MM.1S (cell line): ENCODE measurements at regions not wholly inside any gene's neighbourhood (a gene's known extent, or its start where the extent isn't known, plus 50 kb on each side); places are given as distances from the start of the nearest gene placed in this dataset.

Experiments
- DNase-seq: peaks from one replicate; pipeline ENCODE4 v3.0.0-alpha.2; 2015
- H2AFZ ChIP-seq: fragments of 300-600 bp; sonication (generic); 2 replicates; pipeline ENCODE4 v1.6.0; 2016; ENCODE audit warnings: antibody characterized with exemption, low read length
- H3F3A ChIP-seq: fragments of 300-600 bp; sonication (generic); 2 replicates; pipeline ENCODE4 v1.6.1; 2016; ENCODE audit warnings: mild to moderate bottlenecking, antibody characterized with exemption, low read length, moderate library complexity, mixed read lengths; ENCODE audit not compliant: insufficient read depth
- H3K27ac ChIP-seq: fragments of 300-600 bp; sonication (generic); 2 replicates; pipeline ENCODE4 v1.5.1; 2016; ENCODE audit warnings: mild to moderate bottlenecking, low read length
- H3K27me3 ChIP-seq: fragments of 300-600 bp; sonication (generic); replicated peaks from 2 replicates; pipeline ENCODE4 v1.6.0; 2016; ENCODE audit warnings: low read length; ENCODE audit not compliant: insufficient read depth
- H3K36me3 ChIP-seq: fragments of 300-600 bp; sonication (generic); replicated peaks from 2 replicates; pipeline ENCODE4 v1.6.1; 2016; ENCODE audit warnings: mild to moderate bottlenecking, low read length, mixed read lengths; ENCODE audit not compliant: insufficient read depth
- H3K4me1 ChIP-seq: fragments of 300-600 bp; sonication (generic); 2 replicates; pipeline ENCODE4 v1.6.1; 2016; ENCODE audit warnings: low read length, mixed read lengths
- H3K4me2 ChIP-seq: fragments of 300-600 bp; sonication (generic); 2 replicates; pipeline ENCODE4 v1.6.0; 2016; ENCODE audit warnings: low read depth, low read length
- H3K4me3 ChIP-seq: fragments of 300-600 bp; sonication (generic); 2 replicates; pipeline ENCODE4 v1.5.1; 2016; ENCODE audit warnings: low read length, mixed read lengths
- H3K79me2 ChIP-seq: fragments of 300-600 bp; sonication (generic); 2 replicates; pipeline ENCODE4 v1.6.1; 2016; ENCODE audit warnings: mixed run types, low read length, mixed read lengths
- H3K9ac ChIP-seq: fragments of 300-600 bp; sonication (generic); 2 replicates; pipeline ENCODE4 v1.6.1; 2016; ENCODE audit warnings: low read length, mixed read lengths
- H3K9me2 ChIP-seq: fragments of 300-600 bp; sonication (generic); replicated peaks from 2 replicates; pipeline ENCODE4 v1.6.1; 2016; ENCODE audit warnings: mild to moderate bottlenecking, low read length, mixed read lengths; ENCODE audit not compliant: insufficient read depth
- H3K9me3 ChIP-seq: fragments of 300-600 bp; sonication (generic); replicated peaks from 2 replicates; pipeline ENCODE4 v1.6.1; 2016; ENCODE audit warnings: mild to moderate bottlenecking, low read length, mixed read lengths; ENCODE audit not compliant: insufficient read depth
- H4K20me1 ChIP-seq: fragments of 300-600 bp; sonication (generic); 2 replicates; pipeline ENCODE4 v1.6.1; 2016; ENCODE audit warnings: mild to moderate bottlenecking, low read length, moderate library complexity, mixed read lengths; ENCODE audit not compliant: insufficient read depth
- CTCF ChIP-seq: fragments of 300-600 bp; sonication (generic); IDR thresholded peaks from 2 replicates; pipeline ENCODE4 v1.5.1; 2016; ENCODE audit warnings: antibody characterized with exemption, low read length, mixed read lengths
- EZH2 ChIP-seq: fragments of 300-600 bp; sonication (generic); optimal IDR thresholded peaks from 2 replicates; pipeline ENCODE3; 2017; ENCODE audit warnings: low read depth, mild to moderate bottlenecking, antibody characterized with exemption, low read length, mixed read lengths
- EZH2phosphoT487 ChIP-seq: fragments of 300-600 bp; sonication (generic); IDR thresholded peaks from 2 replicates; pipeline ENCODE4 v1.6.1; 2018; ENCODE audit warnings: antibody characterized with exemption, low read length

DNA sequence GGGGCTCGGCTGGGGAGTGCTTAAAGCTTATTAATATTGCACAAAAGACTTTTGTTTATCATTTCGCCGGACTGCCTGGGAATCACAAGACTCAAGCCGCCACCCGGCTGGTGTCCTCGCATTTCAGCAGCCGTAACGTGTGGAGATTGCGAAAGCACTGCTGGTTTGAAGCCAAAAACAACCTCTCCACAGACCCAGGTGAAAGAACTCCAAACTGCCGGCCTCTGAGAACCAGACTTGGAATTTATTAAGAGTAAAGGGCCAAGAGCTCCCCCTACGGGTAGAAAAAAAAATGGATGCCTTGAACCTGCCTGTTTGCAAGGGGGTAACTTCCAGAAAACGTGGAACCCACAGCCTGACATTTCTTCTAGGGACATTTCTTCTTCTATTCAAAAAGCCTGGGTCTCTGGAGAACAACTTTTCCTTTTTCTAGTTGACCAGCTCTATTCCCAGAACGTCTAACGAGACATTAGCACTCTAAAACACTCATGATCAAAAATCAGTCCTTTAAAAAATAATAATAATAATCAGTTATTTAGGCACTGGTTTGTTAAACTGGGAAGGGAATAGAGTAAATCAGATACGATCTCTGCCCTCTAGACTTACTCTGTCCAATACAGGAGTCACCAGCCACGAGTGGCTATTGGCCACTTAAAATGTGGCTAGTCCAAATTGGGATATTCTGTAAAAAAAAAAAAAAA lies 216.3 kb downstream of the C1D start:
- no peak overlapping the region for H3K4me2 ChIP-seq
- H3K9me2 ChIP-seq = no peaks in the 10 kb centered on the region
- no peak overlapping the region for H3K9ac ChIP-seq
- no peaks in the 10 kb centered on the region for H3K4me1 ChIP-seq
- TF ChIP-seq EZH2 (no peak), CTCF (peak; percentile 72)
- H3K4me3 ChIP-seq = no peak overlapping the region
- no peaks in the 10 kb centered on the region for H3K27me3 ChIP-seq
- no peaks in the 10 kb centered on the region for H3K79me2 ChIP-seq
- H3K27ac ChIP-seq = no peak overlapping the region
- no peaks in the 10 kb centered on the region for H3F3A ChIP-seq
- no peaks in the 10 kb centered on the region for H4K20me1 ChIP-seq
- H2AFZ ChIP-seq = 0 out of 2 replicates have a peak overlapping the region, but pooled peaks have one; percentile 7
- H3K9me3 ChIP-seq = no peaks in the 10 kb centered on the region
- peak; percentile 69 for DNase-seq
- no peaks in the 10 kb centered on the region for H3K36me3 ChIP-seq

DNA sequence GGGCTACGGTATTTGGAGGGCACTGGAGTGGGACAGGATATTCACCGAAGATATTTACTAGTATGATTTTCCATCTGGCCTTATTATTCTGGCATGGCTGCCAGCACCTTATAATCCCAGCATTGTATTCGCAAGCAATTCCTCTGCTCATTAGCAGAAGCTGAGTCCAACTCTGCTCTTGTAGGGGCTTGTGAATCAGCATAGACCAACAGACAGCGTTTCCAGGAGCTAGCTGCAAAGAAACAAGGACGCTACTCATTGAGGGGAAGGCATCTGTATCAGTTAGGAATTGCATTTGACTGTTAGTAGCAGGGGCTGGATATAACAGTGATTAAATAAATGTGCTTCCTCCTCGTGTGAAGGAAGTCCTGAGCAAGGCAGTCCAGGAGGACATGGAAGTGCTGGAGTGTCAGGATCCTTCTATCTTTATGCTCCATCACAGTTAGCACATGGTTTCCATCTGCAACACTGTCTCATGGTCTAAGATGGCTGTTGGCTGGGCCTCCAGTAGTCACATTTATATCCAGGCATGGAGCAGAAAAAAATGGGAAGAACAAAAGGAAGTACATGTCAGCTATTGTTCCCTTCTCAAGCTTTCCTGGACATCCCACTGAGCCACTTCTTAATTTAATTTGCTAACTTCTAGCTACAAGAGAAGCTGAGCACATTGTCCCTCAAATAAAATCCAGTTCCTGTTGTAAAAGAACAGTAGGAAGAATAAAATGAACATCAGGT lies 214.1 kb downstream of the C1D start:
- Histone ChIP-seq H3K4me3 (no peak overlapping the region), H3K9me3 (no peaks in the 10 kb centered on the region), H3F3A (no peaks in the 10 kb centered on the region), H3K27me3 (no peaks in the 10 kb centered on the region), H3K4me2 (no peak overlapping the region), H2AFZ (no peak overlapping the region), H3K36me3 (no peaks in the 10 kb centered on the region), H4K20me1 (no peaks in the 10 kb centered on the region), H3K9ac (no peak overlapping the region), H3K79me2 (no peaks in the 10 kb centered on the region), H3K4me1 (no peaks in the 10 kb centered on the region), H3K27ac (no peak overlapping the region), H3K9me2 (no peaks in the 10 kb centered on the region)
- DNase-seq = no peak
- TF ChIP-seq EZH2phosphoT487 = no peak
- no peak for TF ChIP-seq CTCF
- no peak for TF ChIP-seq EZH2

DNA sequence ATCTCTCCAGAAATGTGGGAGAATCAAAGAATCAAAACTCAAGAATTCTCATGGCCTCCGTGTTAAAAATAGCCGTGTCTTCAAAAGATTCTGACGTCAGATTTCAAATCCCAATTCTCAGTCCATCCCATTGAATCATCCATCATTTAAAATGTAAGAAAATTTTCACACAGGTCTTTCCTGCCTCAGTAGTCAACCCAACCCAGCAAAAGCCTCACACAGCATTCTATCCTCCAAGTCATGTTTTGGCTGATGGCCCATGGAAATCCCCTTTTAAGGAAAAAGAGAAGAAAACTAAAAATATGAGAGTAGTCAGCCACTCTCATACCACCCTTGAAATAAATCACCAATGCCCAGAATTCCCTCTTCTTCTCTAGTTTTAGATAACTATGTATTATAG lies 211.8 kb downstream of the C1D start:
- Histone ChIP-seq H3K27me3 (no peaks in the 10 kb centered on the region), H2AFZ (no peak overlapping the region), H3K4me3 (no peak overlapping the region), H3F3A (no peaks in the 10 kb centered on the region), H4K20me1 (no peaks in the 10 kb centered on the region), H3K4me1 (no peaks in the 10 kb centered on the region), H3K79me2 (no peaks in the 10 kb centered on the region), H3K9me2 (no peaks in the 10 kb centered on the region), H3K36me3 (no peaks in the 10 kb centered on the region), H3K4me2 (no peak overlapping the region), H3K9me3 (no peaks in the 10 kb centered on the region), H3K27ac (no peak overlapping the region), H3K9ac (no peak overlapping the region)
- no peak for DNase-seq
- TF ChIP-seq EZH2phosphoT487 (no peak), EZH2 (no peak), CTCF (no peak)
